HG03457 (cell line): ENCODE measurements at regions not wholly inside any gene's neighbourhood (a gene's known extent, or its start where the extent isn't known, plus 50 kb on each side); places are given as distances from the start of the nearest gene placed in this dataset.

Source experiments
- ATAC-seq: cut with Tn5 transposase; IDR thresholded peaks from one replicate; pipeline ENCODE4 v1.9.1; 2021; ENCODE audit warnings: moderate number of reproducible peaks; ENCODE audit not compliant: unreplicated experiment

DNA sequence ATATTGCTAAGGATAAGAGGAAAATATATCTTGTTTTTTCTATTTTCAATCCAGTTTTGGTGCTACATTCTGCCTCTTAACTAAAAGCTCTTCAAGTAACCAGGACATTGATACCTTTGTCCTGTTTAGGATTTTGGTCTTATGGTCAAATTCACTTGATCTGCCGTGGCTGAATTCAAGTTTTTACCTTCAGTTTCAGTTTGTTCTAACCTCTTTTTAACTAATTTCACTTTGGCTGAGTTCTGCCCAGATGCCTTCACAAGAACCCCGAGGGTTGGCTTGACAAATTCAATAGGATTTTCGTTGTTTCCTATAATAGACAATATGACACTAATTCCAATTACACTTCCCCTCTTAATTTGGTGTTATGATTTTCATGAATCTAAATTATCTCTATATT lies 84.5 kb upstream of the C1orf21 start:
- ATAC-seq: no peak

DNA sequence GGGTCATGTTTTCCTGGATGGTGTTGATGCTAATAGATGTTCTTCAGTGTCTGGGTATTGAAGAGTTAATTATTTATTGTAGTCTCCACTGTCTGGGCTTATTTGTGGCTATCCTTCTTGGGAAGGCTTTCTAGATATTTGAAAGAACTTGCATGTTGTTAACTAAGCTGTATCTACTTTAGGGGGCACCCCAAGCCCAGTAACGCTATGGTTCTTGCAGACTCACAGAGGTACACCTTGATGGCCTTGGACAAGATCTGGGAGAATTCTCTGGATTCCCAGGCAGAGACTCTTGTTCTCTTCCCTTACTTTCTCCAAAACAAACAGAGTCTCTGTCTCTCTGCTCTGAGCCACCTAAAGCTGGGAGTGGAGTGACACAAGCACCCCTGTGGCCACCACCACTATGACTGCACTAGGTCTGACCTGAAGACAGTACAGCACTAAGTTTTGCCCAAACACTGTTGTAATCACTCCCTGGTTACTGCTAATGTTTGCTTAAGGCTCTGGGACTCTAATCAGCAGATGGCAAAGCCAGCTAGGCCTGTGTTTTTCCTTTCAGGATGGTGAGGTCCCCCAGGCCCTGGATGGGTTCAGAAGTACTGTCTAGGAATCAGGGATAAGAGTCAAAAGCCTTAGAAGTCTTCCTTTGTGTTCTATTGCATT lies 76.5 kb upstream of the C1orf21 start:
- no peak for ATAC-seq

DNA sequence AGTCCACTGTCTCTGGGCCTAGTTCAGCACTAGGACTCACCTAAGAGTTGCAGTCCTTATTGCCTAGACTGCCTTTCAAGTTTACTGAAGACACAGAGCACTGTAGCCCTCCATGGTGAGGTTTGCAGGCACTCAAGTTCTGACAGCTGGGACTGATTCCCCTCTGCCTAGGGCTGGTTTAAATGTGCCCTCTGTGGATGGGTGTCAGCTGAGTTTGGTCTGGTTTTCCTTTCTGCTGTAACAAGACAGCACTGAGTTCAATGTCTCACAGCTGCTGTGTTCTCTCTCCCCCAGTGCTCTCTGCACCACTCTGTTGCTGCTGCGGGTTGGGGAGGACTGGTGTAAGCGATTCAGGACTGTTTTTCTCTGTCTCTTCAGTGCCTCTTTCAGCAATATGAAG lies 75.2 kb upstream of the C1orf21 start:
- no peak for ATAC-seq

DNA sequence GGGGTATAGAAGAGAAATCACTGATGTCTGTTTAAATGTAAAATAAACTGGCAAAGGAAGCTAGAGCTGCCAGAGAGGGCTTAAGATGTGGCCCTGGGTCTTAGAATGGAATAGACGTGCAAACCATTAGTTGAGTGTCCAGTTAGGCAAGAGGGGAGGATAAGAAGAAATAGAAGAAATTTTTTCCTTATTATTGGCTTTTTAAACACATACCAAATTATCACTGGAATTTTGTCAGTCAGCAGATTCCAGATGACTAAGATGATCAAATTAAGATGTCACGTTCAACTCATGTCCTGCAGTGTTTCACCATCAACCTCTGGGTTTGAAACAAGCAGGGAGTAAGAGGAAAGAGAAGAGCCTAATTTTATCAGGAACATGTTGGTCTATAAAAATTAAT lies 71.6 kb upstream of the C1orf21 start:
- ATAC-seq: no peak

DNA sequence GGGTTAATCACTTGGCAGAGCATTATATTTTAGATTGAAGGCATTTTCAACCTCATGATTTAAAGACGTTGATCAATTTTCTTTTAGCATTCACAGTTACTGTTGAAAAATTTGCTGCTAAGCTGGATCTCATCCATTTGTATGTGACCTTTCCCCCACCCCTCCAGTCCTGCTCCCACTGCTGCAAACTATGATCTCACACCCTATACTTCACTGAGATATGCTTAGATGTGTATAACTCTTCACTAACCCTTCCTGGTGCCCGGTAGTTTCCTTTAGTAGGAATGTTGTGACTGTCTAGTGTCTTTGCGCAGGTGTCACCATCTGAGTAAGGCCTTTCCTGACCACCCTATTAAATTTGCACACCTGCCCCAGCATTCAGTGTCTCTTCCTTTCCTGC lies 67.0 kb upstream of the C1orf21 start:
- ATAC-seq: no peak

DNA sequence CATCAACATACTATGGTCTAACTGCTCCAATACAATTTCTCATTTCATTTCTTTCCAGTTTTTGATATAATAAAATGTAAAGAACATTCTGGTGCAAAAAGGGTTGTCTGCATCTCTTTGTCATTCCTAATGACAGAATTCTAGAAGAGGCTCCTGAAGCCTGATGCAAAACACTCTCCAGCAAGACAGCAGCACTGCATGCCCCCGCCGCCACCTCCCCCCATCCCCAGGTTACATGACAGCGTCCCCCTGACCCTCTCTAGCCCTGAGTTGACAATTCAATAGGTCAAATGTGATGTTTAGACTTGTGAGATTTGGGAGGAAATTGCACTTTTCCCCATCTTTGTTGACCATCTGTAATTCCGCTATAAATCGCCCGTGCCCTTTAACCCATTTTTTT lies 64.6 kb upstream of the C1orf21 start:
- no peak for ATAC-seq

DNA sequence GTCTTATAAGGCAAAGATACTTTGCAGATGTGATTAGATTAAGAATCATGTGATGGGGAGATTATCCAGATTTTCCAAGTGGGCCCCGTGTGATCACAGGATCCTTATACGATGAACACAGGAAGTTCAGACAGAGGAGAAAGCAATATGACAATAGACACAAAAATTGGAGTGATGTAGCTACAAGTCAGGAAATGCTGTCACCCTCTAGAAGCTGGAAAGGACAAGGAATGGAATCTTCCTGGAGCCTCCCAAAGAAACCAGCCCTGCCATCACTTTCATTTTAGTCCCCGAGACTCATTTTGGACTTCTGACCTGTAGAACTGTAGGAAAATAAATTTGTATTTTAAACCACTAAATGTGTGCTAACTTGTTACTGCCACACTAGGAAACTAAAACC lies 61.9 kb upstream of the C1orf21 start:
- no peak for ATAC-seq

DNA sequence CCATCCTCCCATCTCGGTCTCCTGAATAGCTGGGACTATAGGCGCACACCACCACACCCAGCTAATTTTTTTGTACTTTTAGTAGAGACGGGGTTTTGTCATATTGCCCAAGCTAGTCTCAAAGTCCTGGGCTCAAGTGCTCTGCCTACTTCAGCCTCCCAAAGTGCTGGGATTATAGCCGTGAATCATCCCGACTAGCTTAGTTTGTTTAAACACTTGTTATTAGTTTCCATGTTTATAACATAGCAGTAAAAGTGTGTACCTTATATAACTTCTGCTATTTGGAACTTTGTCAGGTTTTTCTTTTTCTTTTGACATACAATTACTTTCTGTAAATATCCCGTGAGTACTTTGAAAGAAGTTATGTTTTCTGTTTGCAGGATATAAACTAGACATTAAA lies 60.6 kb upstream of the C1orf21 start:
- ATAC-seq: no peak

DNA sequence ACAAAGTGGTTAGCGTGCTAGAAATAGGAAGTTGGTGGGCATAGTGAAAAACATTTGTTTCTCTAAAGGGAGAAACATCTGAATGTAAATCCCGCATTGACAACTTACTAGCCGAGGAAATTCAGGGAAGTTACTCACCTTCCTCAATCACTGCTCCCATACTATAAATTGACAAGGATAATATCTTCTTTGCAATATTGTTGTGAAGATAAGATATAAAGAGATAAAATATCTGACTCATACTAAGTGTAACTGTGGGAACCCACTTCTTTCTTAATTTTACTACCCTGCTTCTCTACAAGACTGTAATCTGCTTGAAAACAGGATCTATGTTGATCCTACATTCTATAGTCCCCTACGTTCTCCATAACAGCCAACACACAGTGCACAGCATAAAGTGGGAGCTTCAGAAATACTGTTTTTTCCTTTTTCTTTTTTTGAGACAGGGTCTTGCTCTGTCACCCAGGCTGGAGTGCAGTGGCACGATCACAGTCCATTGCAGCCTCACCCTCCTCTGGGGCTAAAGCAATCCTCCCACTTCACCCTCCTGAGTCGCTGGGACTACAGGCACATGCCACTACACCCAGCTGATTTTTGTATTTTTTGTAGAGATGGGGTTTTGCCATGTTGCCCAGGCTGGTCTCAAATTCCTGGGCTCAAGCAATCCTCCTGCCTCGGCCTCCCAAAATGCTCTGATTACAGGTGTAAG lies 57.4 kb upstream of the C1orf21 start:
- no peak for ATAC-seq

DNA sequence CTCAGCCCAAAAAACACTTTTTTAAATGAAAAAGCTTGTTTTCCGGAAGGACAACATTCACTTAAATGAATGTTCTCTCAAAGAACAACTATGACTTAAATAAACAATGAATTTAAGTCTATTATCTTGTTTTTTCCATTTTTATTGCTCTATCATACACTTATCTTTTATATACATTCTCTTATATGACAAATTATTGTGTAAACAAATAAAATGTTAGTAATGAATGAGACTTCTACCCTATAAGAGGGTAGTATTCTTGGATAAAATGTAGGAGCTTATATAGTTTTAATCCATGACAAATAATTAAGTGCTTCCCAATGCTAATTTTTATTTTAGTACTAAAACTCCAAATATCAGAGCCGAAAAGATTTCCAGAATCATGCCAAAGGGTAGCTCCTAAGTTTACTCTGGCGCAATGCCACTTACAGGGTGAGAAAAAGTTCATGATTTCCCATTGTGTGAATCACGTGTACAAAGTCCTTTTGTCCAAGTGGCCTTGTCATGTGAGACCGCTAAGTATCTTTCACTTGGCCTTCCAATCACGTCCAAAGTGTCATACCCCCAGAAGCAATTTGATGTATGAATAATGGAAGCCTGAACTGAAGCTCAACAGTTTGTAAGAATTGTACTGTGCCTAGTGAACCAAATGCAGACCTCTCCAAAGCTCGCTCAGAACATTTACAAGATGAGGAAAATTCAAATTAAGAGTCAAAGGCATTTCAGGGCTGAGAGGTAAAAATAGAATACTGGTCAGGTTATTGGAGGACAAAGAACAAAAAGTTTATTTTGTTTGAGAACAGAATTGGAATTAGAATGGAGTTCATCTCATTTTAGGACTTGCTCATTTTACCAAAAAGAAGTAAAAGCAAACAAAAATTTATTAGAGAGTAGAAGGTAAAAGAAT lies 56.6 kb upstream of the C1orf21 start:
- no peak for ATAC-seq

DNA sequence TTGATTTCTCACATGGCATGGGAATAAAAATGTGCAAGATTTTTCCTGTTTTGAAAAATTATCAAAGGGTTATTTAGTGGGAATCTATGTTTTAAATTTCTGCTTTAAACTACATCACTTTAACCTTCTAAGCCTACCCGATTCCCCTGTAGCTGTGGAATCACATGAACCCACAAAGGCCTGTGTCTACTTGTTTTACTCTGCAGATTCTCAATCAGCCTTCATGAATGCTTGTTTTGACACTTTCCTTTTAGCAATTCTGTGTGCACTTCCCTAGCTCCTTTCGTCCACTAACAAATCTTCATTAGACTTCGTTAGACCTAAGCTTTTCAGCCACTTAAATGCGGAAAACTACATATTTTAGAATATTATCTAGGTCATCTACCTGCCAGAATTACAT lies 56.0 kb upstream of the C1orf21 start:
- ATAC-seq: no peak
